Breast epithelium (tissue), 3 donors: ENCODE measurements at regions not wholly inside any gene's neighbourhood (a gene's known extent, or its start where the extent isn't known, plus 50 kb on each side); places are given as distances from the start of the nearest gene placed in this dataset.

Source experiments
- POLR2A ChIP-seq: fragments of 450-650 bp; IDR thresholded peaks from one replicate; pipeline ENCODE4 v1.6.1; 2016; ENCODE audit warnings: antibody characterized with exemption, mild to moderate bottlenecking, moderate library complexity
- POLR2AphosphoS5 ChIP-seq, 3 donors: sonication (generic); formaldehyde crosslinking; IDR thresholded peaks; one replicate each; pipeline ENCODE4 v1.6.1; 2017; ENCODE audit warnings: antibody characterized with exemption in 3 of 3
- TF ChIP-seq, protein P1 (sequence below), 3 donors: fragments of 450-650 bp; IDR thresholded peaks; one replicate each; pipeline ENCODE4 v1.5.1; 2016 to 2017; ENCODE audit warnings: antibody characterized with exemption in 3 of 3, mild to moderate bottlenecking in 3 of 3, moderate library complexity in 3 of 3

DNA sequence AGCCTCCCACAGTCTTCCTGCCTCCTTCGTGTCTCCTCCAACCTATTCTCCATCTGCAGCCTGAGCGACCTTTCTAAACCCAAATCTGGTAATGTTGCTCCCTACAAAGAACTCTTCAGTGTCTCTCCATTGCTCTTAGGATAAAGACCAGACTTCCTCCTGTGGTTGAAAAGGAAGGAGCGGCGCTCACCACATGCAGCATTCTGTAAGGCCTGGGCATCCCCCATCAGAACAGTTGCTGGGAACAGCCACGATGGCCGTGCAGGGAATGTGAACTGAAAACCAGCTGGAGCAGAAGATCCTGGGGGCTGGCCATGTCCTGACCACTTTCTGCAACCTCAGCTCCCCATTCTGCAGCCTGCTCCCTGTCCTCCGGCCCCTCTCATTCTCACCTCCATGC, 237.8 kb upstream of the ZMIZ1 start:
- TF ChIP-seq POLR2A (no peak), POLR2AphosphoS5 (IDR thresholded peaks at IDR 0.05) (no peak)
- TF ChIP-seq, protein P1, sequence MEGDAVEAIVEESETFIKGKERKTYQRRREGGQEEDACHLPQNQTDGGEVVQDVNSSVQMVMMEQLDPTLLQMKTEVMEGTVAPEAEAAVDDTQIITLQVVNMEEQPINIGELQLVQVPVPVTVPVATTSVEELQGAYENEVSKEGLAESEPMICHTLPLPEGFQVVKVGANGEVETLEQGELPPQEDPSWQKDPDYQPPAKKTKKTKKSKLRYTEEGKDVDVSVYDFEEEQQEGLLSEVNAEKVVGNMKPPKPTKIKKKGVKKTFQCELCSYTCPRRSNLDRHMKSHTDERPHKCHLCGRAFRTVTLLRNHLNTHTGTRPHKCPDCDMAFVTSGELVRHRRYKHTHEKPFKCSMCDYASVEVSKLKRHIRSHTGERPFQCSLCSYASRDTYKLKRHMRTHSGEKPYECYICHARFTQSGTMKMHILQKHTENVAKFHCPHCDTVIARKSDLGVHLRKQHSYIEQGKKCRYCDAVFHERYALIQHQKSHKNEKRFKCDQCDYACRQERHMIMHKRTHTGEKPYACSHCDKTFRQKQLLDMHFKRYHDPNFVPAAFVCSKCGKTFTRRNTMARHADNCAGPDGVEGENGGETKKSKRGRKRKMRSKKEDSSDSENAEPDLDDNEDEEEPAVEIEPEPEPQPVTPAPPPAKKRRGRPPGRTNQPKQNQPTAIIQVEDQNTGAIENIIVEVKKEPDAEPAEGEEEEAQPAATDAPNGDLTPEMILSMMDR (IDR thresholded peaks at IDR 0.05): no peak
